ACHN (cell line): ENCODE measurements at regions not wholly inside any gene's neighbourhood (a gene's known extent, or its start where the extent isn't known, plus 50 kb on each side); places are given as distances from the start of the nearest gene placed in this dataset.
"Not testable (repeated sequence)": the region's sequence is repeated elsewhere in the genome, so short reads cannot be mapped to it uniquely, and the experiment has no call there.

Experiments
- DNase-seq: peaks from one replicate; pipeline ENCODE4 v3.0.0-alpha.2; 2015
- in situ Hi-C: cut with HindIII; loops from 2 replicates; pipeline ENCODE4 v1.10.0; 2017; ENCODE audit warnings: low sequenced_read_pairs, low pct_ligation_motif_present, low pct_unique_long_range_greater_than_20kb

GRCh38 chr7:33794959-33795358 is 110.4 kb upstream of the BMPER start:
- in situ Hi-C loops, result no loop called here
- no peak for DNase-seq

GRCh38 chr7:33796538-33796937 is 108.8 kb upstream of the BMPER start:
- DNase-seq, result no peak
- in situ Hi-C loops, result no loop called here

- in situ Hi-C loops, result not testable (repeated sequence)
Observed at GRCh38 chr7:33797512-33797911, 107.8 kb upstream of the BMPER start.

GRCh38 chr7:33798686-33799325 is 106.5 kb upstream of the BMPER start:
- no peak for DNase-seq
- in situ Hi-C loops, result no loop called here

More at GRCh38 chr7:33797512-33797911, 107.8 kb upstream of the BMPER start:
- not testable (repeated sequence) for DNase-seq

- DNase-seq, result no peak
- in situ Hi-C loops, result no loop called here
Observed at GRCh38 chr7:33799766-33800165, 105.6 kb upstream of the BMPER start.

GRCh38 chr7:33802600-33802999 is 102.7 kb upstream of the BMPER start:
- in situ Hi-C loops, result no loop called here
- DNase-seq, result no peak

- no peak for DNase-seq
- in situ Hi-C loops, result no loop called here
Observed at GRCh38 chr7:33804140-33804660, 101.1 kb upstream of the BMPER start.

- DNase-seq, result no peak
- in situ Hi-C loops, result no loop called here
Observed at GRCh38 chr7:33805630-33806233, 99.6 kb upstream of the BMPER start.

GRCh38 chr7:33806298-33807154 is 98.8 kb upstream of the BMPER start:
- in situ Hi-C loops, result no loop called here
- DNase-seq, result no peak

GRCh38 chr7:33807155-33807530 is 98.2 kb upstream of the BMPER start:
- DNase-seq, result no peak
- in situ Hi-C loops, result no loop called here

- peak; percentile 35 for DNase-seq
Observed at GRCh38 chr7:33807779-33808482, 97.4 kb upstream of the BMPER start.

GRCh38 chr7:33809228-33809627 is 96.1 kb upstream of the BMPER start:
- DNase-seq, result no peak
- in situ Hi-C loops, result no loop called here

More at GRCh38 chr7:33807779-33808482, 97.4 kb upstream of the BMPER start:
- in situ Hi-C loops, result no loop called here

- no peak for DNase-seq
- in situ Hi-C loops, result no loop called here
Observed at GRCh38 chr7:33810356-33810755, 95.0 kb upstream of the BMPER start.

- DNase-seq, result no peak
- in situ Hi-C loops, result no loop called here
Observed at GRCh38 chr7:33813331-33813730, 92.0 kb upstream of the BMPER start.

- no peak for DNase-seq
- in situ Hi-C loops, result no loop called here
Observed at GRCh38 chr7:33814400-33814799, 90.9 kb upstream of the BMPER start.

- in situ Hi-C loops, result no loop called here
- DNase-seq, result no peak
Observed at GRCh38 chr7:33814936-33815335, 90.4 kb upstream of the BMPER start.

GRCh38 chr7:33815336-33815735 is 90.0 kb upstream of the BMPER start:
- in situ Hi-C loops, result no loop called here
- no peak for DNase-seq

- DNase-seq, result no peak
- in situ Hi-C loops, result no loop called here
Observed at GRCh38 chr7:33816106-33816505, 89.2 kb upstream of the BMPER start.

- in situ Hi-C loops, result no loop called here
- DNase-seq, result no peak
Observed at GRCh38 chr7:33819658-33820057, 85.7 kb upstream of the BMPER start.
